HG03045 (cell line): ENCODE measurements at regions not wholly inside any gene's neighbourhood (a gene's known extent, or its start where the extent isn't known, plus 50 kb on each side); places are given as distances from the start of the nearest gene placed in this dataset.
"Not testable (repeated sequence)": the region's sequence is repeated elsewhere in the genome, so short reads cannot be mapped to it uniquely, and the experiment has no call there.

Experiments used
- ATAC-seq: cut with Tn5 transposase; IDR thresholded peaks from one replicate; pipeline ENCODE4 v1.9.1; 2021; ENCODE audit warnings: mild to moderate bottlenecking, moderate library complexity; ENCODE audit not compliant: unreplicated experiment

- no peak for ATAC-seq
These were observed 402.0 kb downstream of the MAFB start for GRCh38 chr20:40286975-40287531.

GRCh38 chr20:40284611-40285010 lies 404.4 kb downstream of the MAFB start:
- ATAC-seq: no peak

GRCh38 chr20:40283689-40284088 lies 405.3 kb downstream of the MAFB start:
- no peak for ATAC-seq

DNA sequence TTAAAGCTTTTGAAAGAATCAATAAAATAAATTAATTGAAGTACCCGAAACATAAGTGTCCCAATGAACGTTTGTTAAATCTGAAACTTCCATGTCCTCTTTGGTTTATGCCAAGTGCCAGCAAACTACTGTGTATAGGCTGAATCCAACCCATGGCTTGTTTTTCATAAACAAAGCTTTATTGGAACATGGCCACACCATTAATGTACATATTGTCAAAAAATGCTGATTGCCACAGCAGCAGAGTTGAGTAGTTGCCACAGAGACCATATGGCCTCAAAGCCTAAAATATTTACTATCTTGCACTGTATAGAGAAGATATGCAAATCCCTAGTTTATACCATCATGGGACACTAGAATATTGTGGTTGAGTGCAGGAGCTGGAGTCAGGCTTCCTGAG lies 406.1 kb downstream of the MAFB start:
- no peak for ATAC-seq

GRCh38 chr20:40282541-40282940 lies 406.5 kb downstream of the MAFB start:
- no peak for ATAC-seq

DNA sequence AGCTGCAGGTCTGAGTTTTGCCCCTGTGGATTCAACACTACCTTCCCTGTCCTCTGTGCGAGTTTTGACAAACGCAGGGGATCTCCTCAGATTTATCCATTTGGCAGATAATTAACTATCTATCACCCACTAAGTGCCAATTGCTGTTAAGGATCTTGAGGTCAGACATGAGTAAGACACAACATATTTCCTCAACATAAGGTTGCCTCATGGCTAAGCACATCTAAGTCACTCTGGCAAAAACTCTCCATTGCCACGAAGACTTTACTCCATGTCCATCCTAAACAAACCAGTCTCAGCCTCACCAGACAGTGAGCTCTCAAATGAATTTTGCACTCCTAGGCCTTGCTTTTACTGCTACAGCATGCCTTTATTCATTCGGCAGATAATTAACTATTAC lies 408.4 kb downstream of the MAFB start:
- ATAC-seq: no peak

GRCh38 chr20:40279390-40279789 lies 409.6 kb downstream of the MAFB start:
- no peak for ATAC-seq

- no peak for ATAC-seq
These were observed 410.4 kb downstream of the MAFB start for GRCh38 chr20:40278673-40279072.

DNA sequence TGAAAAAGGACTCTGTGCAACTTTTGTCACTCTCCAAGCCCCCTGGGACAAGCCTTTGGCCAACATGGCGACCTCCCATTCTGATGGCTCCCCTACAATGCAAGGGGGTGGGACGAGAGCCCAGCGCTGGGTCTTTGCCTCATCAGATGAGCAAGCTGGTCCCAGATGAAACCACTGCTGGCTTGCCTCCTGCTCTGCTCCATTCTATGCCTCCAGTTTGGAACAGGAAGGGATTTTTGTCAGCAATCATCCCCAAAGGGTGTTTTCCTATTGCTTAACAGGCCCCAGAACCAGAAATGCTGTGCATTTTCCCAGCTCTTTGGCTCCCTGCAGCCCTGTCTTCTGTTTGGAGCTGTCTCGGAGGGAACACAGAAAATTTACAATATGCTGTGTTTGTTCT lies 412.7 kb downstream of the MAFB start:
- ATAC-seq: no peak

- no peak for ATAC-seq
These were observed 413.3 kb downstream of the MAFB start for GRCh38 chr20:40275738-40276137.

DNA sequence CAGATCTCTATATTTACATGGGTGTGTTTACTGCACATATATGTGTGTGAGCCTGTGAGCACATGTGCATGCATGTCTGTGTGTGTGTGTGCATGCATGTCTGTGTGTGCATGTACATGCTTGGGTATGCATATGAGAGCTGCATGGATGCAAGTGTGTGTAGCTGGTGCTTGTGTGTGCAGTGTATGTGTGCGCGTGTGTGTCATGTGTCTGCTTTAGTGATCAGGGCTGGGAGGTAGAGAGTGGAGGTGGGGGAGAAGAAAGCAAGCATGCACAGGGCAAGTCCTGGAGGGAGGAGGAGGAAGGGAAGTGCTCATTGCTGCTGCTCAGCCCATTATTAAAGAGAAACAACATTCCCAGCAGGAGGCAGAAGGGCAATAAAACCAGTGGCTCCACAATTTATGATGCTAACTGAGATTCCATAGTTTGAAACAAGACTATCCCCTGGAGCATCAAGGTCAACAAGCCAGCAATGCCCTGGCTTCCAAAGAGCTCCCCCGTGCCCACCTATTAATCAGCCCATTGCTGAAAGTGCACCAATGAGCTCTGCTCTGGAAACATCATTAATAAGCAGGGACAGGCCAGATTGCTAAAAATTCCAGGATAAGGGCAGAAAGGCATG lies 414.0 kb downstream of the MAFB start:
- ATAC-seq: no peak

GRCh38 chr20:40269274-40269673 lies 419.8 kb downstream of the MAFB start:
- ATAC-seq: not testable (repeated sequence)

- no peak for ATAC-seq
These were observed 420.5 kb downstream of the MAFB start for GRCh38 chr20:40268321-40269075.

DNA sequence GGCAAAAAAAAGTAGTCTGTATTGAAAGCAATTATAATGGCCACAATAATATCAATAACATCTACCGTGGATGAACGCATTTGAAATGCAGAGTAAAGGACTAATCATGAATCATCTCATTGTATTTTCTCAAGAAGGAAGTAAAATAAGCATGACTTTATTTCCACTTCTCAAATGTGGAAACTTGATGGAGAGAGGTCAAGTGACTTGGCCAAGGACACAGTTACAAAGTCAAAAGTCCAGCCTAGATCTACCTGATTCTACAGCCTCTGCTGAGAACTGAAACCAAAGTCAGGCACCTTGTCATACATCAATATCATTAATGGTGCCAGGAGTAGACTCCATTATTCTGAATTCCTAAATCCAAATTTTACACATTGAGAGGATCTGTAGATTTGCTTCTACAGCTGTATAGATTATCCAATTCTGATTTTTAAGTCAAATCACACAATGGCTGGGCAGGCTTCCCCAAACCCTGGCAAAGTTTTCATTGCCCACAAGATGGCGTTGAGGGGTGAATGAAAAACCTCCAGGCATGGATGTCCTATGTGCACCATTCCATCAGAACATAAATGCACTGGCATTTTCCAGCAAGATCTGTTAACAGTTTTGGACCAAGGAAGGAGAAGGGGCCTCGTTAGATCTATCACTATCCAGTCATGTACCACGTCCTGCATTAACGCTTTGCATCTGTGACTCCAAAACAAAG lies 423.1 kb downstream of the MAFB start:
- no peak for ATAC-seq

DNA sequence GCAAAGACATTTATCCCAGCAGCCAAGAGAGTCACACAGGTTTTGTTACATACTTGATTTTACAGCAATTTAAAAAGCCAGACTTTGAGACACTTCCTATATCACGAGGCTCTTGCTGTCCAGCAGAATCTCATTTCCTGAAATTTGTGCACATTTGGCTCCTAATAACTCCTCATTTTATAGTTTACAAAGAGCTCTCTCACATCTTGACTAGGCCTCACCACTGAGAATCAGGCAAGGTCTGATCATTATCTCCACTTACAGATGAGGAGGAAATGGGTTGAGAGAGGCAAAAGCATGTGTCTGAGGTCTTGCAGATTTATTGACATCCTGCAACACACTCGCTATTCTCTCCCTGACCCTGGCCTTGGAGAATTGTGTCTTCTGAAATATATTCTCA lies 426.8 kb downstream of the MAFB start:
- ATAC-seq: no peak

- no peak for ATAC-seq
These were observed 430.1 kb downstream of the MAFB start for GRCh38 chr20:40258931-40259330.

GRCh38 chr20:40257763-40258162 lies 431.3 kb downstream of the MAFB start:
- no peak for ATAC-seq

DNA sequence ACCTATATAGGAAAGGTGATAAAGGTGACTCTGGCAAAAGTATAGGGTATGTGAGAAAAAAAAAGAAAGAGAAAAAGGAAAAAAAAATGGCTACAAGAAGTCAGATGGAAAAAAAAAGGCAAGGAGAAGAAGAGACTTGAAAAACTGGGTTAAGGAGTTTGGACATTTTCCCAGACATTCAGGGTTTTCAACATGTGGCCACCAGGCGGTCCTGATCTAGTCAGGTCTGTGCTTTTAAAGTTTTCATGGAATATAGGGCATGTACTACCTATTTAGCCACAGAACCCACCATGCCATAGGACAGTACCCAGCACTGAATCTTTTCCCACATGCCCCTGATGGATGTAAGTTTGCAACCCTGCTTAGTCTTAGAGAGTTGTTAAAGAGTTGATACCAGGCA lies 433.7 kb downstream of the MAFB start:
- ATAC-seq: no peak

- no peak for ATAC-seq
These were observed 434.8 kb downstream of the MAFB start for GRCh38 chr20:40254023-40254772.

- no peak for ATAC-seq
These were observed 437.6 kb downstream of the MAFB start for GRCh38 chr20:40251284-40251932.

GRCh38 chr20:40249805-40250204 lies 439.2 kb downstream of the MAFB start:
- ATAC-seq: no peak
